ENCODE measurements at regions not wholly inside any gene's neighbourhood (a gene's known extent, or its start where the extent isn't known, plus 50 kb on each side); places are given as distances from the start of the nearest gene placed in this dataset.

- Histone ChIP-seq H3K4me2 (ENCODE audit: low read length) (no peak overlapping the region), H3K4me3 (replicated peaks in 1 of 2; ENCODE audit: low read depth in 1 of 2, low read length in 2 of 2) (no peak overlapping the region), H3K9me3 (ENCODE audit: control insufficient read depth in 1 of 2, insufficient read depth in 1 of 2, low read depth in 1 of 2, low read length in 2 of 2) (no peaks in the 10 kb centered on the region), H3K27ac (ENCODE audit: low read depth, low read length) (no peak overlapping the region), H2AFZ (ENCODE audit: low read depth, low read length, poor library complexity, severe bottlenecking) (no peak overlapping the region), H3K27me3 (ENCODE audit: insufficient read depth, low read length) (peaks cover 15% of the 10 kb centered on the region; the same call in 1 of the 2 replicates), H3K36me3 (ENCODE audit: control insufficient read depth in 1 of 2, insufficient read depth in 2 of 2, low read length in 2 of 2) (no peaks in the 10 kb centered on the region), H3K9ac (ENCODE audit: low read length) (no peak overlapping the region), H3K4me1 (ENCODE audit: control insufficient read depth in 1 of 2, insufficient read depth in 2 of 2, low read length in 2 of 2) (no peaks in the 10 kb centered on the region), H4K20me1 (ENCODE audit: insufficient read depth) (no peaks in the 10 kb centered on the region), H3K79me2 (ENCODE audit: insufficient read depth, low read length) (no peaks in the 10 kb centered on the region), H3K9me2 (ENCODE audit: insufficient read depth) (no peaks in the 10 kb centered on the region)
- BruUV-seq (replicated peaks) = no TSS peak
- intact Hi-C loops (cut with micrococcal nuclease) = no loop called here
- ATAC-seq (no peak), DNase-seq (ENCODE audit: low read depth, low spot score) (no peak)
- ChIA-PET RAD21 (ENCODE audit: low non-redundant PET in 1 of 2, low total read pairs in 2 of 2, uncharacterized antibody in 2 of 2, unreplicated experiment in 2 of 2) (no interaction called here), CTCF (interaction anchor here (1.0 kb wide), 1 partner anchor 164 kb away, joined by 7 read pairs; no protein-coding TSS in a partner anchor), POLR2A (no interaction called here)
- TF ChIP-seq CTCF (IDR thresholded peaks at IDR 0.05 in 2 of 3, conservative IDR thresholded peaks at IDR 0.05 in 1 of 3; ENCODE audit: borderline replicate concordance in 1 of 3, insufficient read depth in 1 of 3, low read depth in 2 of 3, low read length in 2 of 3) (peak in 1 of 3 experiments; percentile 16; a peak in 1 of 6 replicates), ELF1 (IDR thresholded peaks at IDR 0.05; ENCODE audit: borderline replicate concordance, low read depth) (no peak), ZFX (IDR thresholded peaks at IDR 0.05) (no peak)
Observed at GRCh38 chr11:57085611-57086010, 96.1 kb upstream of the LRRC55 start.

- CTCF ChIA-PET = no interaction called here
- Histone ChIP-seq H3K27ac (ENCODE audit: low read depth, low read length) (no peak overlapping the region), H3K4me3 (replicated peaks in 1 of 2; ENCODE audit: low read depth in 1 of 2, low read length in 2 of 2) (no peak overlapping the region), H3K4me2 (ENCODE audit: low read length) (no peak overlapping the region), H3K36me3 (ENCODE audit: control insufficient read depth in 1 of 2, insufficient read depth in 2 of 2, low read length in 2 of 2) (no peaks in the 10 kb centered on the region), H4K20me1 (ENCODE audit: insufficient read depth) (no peaks in the 10 kb centered on the region), H3K9me3 (ENCODE audit: control insufficient read depth in 1 of 2, insufficient read depth in 1 of 2, low read depth in 1 of 2, low read length in 2 of 2) (no peaks in the 10 kb centered on the region), H3K9ac (ENCODE audit: low read length) (no peak overlapping the region), H3K9me2 (ENCODE audit: insufficient read depth) (no peaks in the 10 kb centered on the region), H3K4me1 (ENCODE audit: control insufficient read depth in 1 of 2, insufficient read depth in 2 of 2, low read length in 2 of 2) (no peaks in the 10 kb centered on the region), H3K27me3 (ENCODE audit: insufficient read depth, low read length) (peaks cover 23% of the 10 kb centered on the region; the same call in 1 of the 2 replicates), H2AFZ (ENCODE audit: low read depth, low read length, poor library complexity, severe bottlenecking) (no peak overlapping the region), H3K79me2 (ENCODE audit: insufficient read depth, low read length) (no peaks in the 10 kb centered on the region)
- no peak for DNase-seq (ENCODE audit: low read depth, low spot score)
- TF ChIP-seq CTCF (IDR thresholded peaks at IDR 0.05 in 2 of 3, conservative IDR thresholded peaks at IDR 0.05 in 1 of 3; ENCODE audit: borderline replicate concordance in 1 of 3, insufficient read depth in 1 of 3, low read depth in 2 of 3, low read length in 2 of 3) (no peak), ELF1 (IDR thresholded peaks at IDR 0.05; ENCODE audit: borderline replicate concordance, low read depth) (no peak), SP1 (IDR thresholded peaks at IDR 0.05; ENCODE audit: low read depth) (no peak), POLR2AphosphoS5 (IDR thresholded peaks at IDR 0.05; ENCODE audit: low read depth, low read length) (no peak), SRF (IDR thresholded peaks at IDR 0.05; ENCODE audit: low read depth) (no peak)
- RAD21 ChIA-PET (ENCODE audit: low non-redundant PET in 1 of 2, low total read pairs in 2 of 2, uncharacterized antibody in 2 of 2, unreplicated experiment in 2 of 2) = no interaction called here
- ATAC-seq = no peak
- POLR2A ChIA-PET = no interaction called here
- BruUV-seq (replicated peaks) = no TSS peak
- intact Hi-C loops (cut with micrococcal nuclease) = no loop called here
Observed at GRCh38 chr11:57087991-57088390, 93.8 kb upstream of the LRRC55 start.

Data from HCT116 (cell line).